OCI-LY7 (cell line): ENCODE measurements at regions not wholly inside any gene's neighbourhood (a gene's known extent, or its start where the extent isn't known, plus 50 kb on each side); places are given as distances from the start of the nearest gene placed in this dataset.

Experiments
- BruUV-seq: library from RNA; stranded (reverse); fragments of 400-500 nt; replicated peaks from 2 replicates; lab custom pipeline; 2021; lab: Mats Ljungman, UMichigan
- CTCF ChIA-PET: fragments of 300-600 bp; sonication (Branson Sonifier 250); formaldehyde crosslinking; loops from one replicate; lab custom pipeline; 2022; ENCODE audit warnings: antibody characterized with exemption; ENCODE audit not compliant: unreplicated experiment; lab: Charles Lee
- POLR2A ChIA-PET: fragments of 300-600 bp; sonication (Branson Sonifier 250); formaldehyde crosslinking; loops from one replicate; lab custom pipeline; 2022; ENCODE audit warnings: antibody characterized with exemption; lab: Charles Lee
- DNase-seq: peaks from one replicate; pipeline ENCODE4 v3.0.0-alpha.2; 2015; ENCODE audit warnings: low spot score
- H2AFZ ChIP-seq: fragments of 200-600 bp; sonication (generic), shearing (Covaris generic); 2 replicates; pipeline ENCODE4 v1.6.1; 2014; ENCODE audit warnings: mild to moderate bottlenecking, antibody characterized with exemption, low read length, moderate library complexity
- H3K27ac ChIP-seq: fragments of 200-600 bp; sonication (generic); 2 replicates; pipeline ENCODE4 v1.5.1; 2014; ENCODE audit warnings: mixed run types, low read depth, mild to moderate bottlenecking, moderate library complexity, low read length, inconsistent platforms; ENCODE audit not compliant: poor library complexity, severe bottlenecking
- H3K36me3 ChIP-seq: fragments of 200-600 bp; sonication (generic); 2 replicates; pipeline ENCODE4 v1.6.1; 2014; ENCODE audit warnings: mild to moderate bottlenecking, antibody characterized with exemption, low read length, moderate library complexity, mixed read lengths; ENCODE audit not compliant: insufficient read depth
- H3K4me1 ChIP-seq: fragments of 200-600 bp; sonication (generic); 2 replicates; pipeline ENCODE4 v1.5.1; 2014; ENCODE audit warnings: mild to moderate bottlenecking, low read length; ENCODE audit not compliant: insufficient read depth, poor library complexity, severe bottlenecking
- H3K4me2 ChIP-seq: fragments of 200-600 bp; sonication (generic); 2 replicates; pipeline ENCODE4 v1.6.1; 2014; ENCODE audit warnings: mild to moderate bottlenecking, low read length
- H3K4me3 ChIP-seq: fragments of 200-600 bp; sonication (generic); 2 replicates; pipeline ENCODE4 v1.5.1; 2014; ENCODE audit warnings: mild to moderate bottlenecking, low read depth, low read length; ENCODE audit not compliant: poor library complexity, severe bottlenecking
- H3K79me2 ChIP-seq: fragments of 200-600 bp; sonication (generic); 2 replicates; pipeline ENCODE4 v1.6.1; 2016; ENCODE audit warnings: low read depth, mild to moderate bottlenecking, low read length, moderate library complexity, mixed read lengths; ENCODE audit not compliant: insufficient read depth
- H3K9me2 ChIP-seq: fragments of 200-600 bp; sonication (generic); 2 replicates; pipeline ENCODE4 v1.6.1; 2016; ENCODE audit warnings: mild to moderate bottlenecking, low read length, mixed read lengths; ENCODE audit not compliant: insufficient read depth
- H3K9me3 ChIP-seq: fragments of 200-600 bp; sonication (generic); 2 replicates; pipeline ENCODE4 v1.6.1; 2014; ENCODE audit warnings: mild to moderate bottlenecking, mixed run types, low read length, mixed read lengths
- H4K20me1 ChIP-seq: fragments of 200-600 bp; sonication (generic); 2 replicates; pipeline ENCODE4 v1.6.1; 2014; ENCODE audit warnings: mild to moderate bottlenecking, antibody characterized with exemption, low read length, moderate library complexity, mixed read lengths; ENCODE audit not compliant: insufficient read depth
- EZH2phosphoT487 ChIP-seq: fragments of 200-600 bp; sonication (generic); IDR thresholded peaks from 2 replicates; pipeline ENCODE4 v1.6.1; 2018; ENCODE audit warnings: low read depth, borderline replicate concordance, mild to moderate bottlenecking, mixed run types, antibody characterized with exemption, low read length, moderate library complexity, mixed read lengths
- intact Hi-C: fragments of 100-400 bp; cut with micrococcal nuclease; formaldehyde crosslinking; loops from one replicate; pipeline ENCODE4 v1.10.0; 2022; ENCODE audit not compliant: unreplicated experiment
- TF ChIP-seq, protein P1 (sequence below): fragments of 200-600 bp; sonication (generic); conservative IDR thresholded peaks from 2 replicates; pipeline ENCODE4 v1.5.1; 2014; ENCODE audit warnings: mild to moderate bottlenecking, antibody characterized with exemption, low read length, moderate library complexity, mixed read lengths

DNA sequence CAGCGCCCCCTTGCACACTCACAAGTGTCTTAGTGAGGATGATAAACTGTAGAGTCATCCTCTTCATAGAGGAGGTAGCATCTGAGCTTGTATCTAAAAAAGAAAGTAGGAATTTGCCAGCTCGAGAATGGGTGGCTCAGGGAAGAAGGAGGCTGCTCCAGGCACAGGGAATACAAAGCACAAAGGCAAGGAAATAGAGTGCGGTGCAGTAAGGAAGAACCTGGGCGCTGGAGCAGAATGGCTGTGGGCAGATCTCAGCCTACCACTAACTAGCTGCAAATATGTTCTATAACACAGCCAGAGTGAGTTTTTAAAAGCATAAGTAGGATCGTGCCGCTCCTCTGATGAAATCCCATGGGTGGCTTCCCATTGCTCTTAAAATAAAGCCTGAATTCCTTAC, 61.6 kb upstream of the MAPK10 start:
- Histone ChIP-seq H3K4me1 (no peaks in the 10 kb centered on the region), H3K36me3 (no peaks in the 10 kb centered on the region), H2AFZ (no peak overlapping the region), H3K4me2 (no peak overlapping the region), H4K20me1 (no peaks in the 10 kb centered on the region), H3K27ac (no peak overlapping the region), H3K9me2 (no peaks in the 10 kb centered on the region), H3K4me3 (no peak overlapping the region), H3K9me3 (no peaks in the 10 kb centered on the region), H3K79me2 (no peaks in the 10 kb centered on the region)
- intact Hi-C loops, result no loop called here
- ChIA-PET CTCF (interaction anchor here (0.6 kb wide), 1 partner anchor 587 kb away, joined by 3 read pairs; no protein-coding TSS in a partner anchor), POLR2A (interaction anchor here (0.7 kb wide), 1 partner anchor 59 kb away, joined by 3 read pairs; no protein-coding TSS in a partner anchor)
- DNase-seq, result no peak
- TF ChIP-seq EZH2phosphoT487, result no peak
- TF ChIP-seq, protein P1, sequence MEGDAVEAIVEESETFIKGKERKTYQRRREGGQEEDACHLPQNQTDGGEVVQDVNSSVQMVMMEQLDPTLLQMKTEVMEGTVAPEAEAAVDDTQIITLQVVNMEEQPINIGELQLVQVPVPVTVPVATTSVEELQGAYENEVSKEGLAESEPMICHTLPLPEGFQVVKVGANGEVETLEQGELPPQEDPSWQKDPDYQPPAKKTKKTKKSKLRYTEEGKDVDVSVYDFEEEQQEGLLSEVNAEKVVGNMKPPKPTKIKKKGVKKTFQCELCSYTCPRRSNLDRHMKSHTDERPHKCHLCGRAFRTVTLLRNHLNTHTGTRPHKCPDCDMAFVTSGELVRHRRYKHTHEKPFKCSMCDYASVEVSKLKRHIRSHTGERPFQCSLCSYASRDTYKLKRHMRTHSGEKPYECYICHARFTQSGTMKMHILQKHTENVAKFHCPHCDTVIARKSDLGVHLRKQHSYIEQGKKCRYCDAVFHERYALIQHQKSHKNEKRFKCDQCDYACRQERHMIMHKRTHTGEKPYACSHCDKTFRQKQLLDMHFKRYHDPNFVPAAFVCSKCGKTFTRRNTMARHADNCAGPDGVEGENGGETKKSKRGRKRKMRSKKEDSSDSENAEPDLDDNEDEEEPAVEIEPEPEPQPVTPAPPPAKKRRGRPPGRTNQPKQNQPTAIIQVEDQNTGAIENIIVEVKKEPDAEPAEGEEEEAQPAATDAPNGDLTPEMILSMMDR, result no peak
- no TSS peak for BruUV-seq

DNA sequence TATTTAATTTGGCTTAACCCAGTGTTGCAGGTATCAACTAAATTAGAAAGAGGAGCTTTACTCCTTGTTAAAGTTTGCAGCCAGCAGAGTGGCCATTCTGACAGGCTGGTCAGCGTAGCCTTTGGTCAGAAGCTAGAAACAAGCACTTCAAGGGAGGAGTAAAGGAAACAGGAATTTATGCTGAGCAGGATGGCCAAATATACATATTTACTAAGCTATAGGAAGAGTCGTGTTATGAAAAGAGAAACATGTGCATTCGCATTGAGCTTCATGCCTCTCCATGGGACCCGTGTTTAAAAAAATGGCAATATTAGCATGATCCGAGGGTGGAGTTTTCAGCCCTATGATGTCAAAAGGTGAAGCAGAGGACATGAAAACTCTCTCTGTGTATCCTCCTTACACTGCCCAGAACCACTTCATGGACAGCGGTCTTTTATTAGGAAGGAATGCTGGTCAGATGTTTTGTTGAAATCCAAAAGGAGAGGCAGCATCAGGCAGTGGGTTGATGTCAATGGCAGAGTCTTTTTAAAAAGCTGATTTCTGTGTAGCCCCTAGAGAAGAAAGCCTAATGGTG, 71.8 kb upstream of the MAPK10 start:
- ChIA-PET CTCF (no interaction called here), POLR2A (interaction anchor here (0.7 to 2.1 kb wide), 4 partner anchors 12 to 131 kb away, joined by 3 to 7 read pairs (median 3); no protein-coding TSS in a partner anchor)
- intact Hi-C loops, result no loop called here
- BruUV-seq, result no TSS peak
- no peak overlapping the region for H3K4me2 ChIP-seq
- DNase-seq, result no peak
- H3K79me2 ChIP-seq, result no peaks in the 10 kb centered on the region
- H3K36me3 ChIP-seq, result no peaks in the 10 kb centered on the region
- H3K9me3 ChIP-seq, result no peaks in the 10 kb centered on the region
- no peak overlapping the region for H3K27ac ChIP-seq
- no peak for TF ChIP-seq EZH2phosphoT487
- TF ChIP-seq, protein P1, result no peak
- H3K4me1 ChIP-seq, result no peaks in the 10 kb centered on the region
- no peaks in the 10 kb centered on the region for H3K9me2 ChIP-seq
- no peak overlapping the region for H2AFZ ChIP-seq
- no peaks in the 10 kb centered on the region for H4K20me1 ChIP-seq
- no peak overlapping the region for H3K4me3 ChIP-seq

DNA sequence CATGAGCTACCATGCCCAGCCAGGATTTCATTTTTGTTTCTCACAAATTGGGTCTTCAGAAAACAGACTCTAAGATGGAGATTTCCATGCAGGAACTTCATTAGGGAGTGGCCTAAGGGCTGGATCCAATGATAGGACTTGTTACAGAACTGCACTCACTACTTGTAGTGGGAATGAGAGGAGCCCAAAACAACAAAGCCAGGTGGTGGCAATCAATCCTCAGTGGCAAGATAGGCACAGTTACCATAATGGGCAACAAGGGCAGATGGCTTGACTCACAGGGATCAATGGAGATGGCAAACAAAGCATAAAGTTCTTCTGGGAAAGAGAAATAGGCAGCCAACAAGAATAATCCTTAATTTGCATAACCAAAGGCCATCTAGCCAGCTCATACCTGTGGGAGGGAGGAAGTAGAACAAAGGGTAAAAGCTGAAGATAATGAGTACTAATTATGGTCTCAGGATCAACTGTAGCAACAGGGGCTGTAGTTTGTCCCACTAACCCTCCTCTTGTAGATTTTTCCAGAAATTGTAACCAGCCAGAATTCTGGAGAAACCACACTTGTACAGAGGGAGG, 72.8 kb upstream of the MAPK10 start:
- Histone ChIP-seq H2AFZ (no peak overlapping the region), H3K27ac (no peak overlapping the region), H3K79me2 (no peaks in the 10 kb centered on the region), H3K9me2 (no peaks in the 10 kb centered on the region), H3K4me2 (no peak overlapping the region), H3K36me3 (no peaks in the 10 kb centered on the region), H3K4me1 (no peaks in the 10 kb centered on the region), H3K9me3 (no peaks in the 10 kb centered on the region), H3K4me3 (no peak overlapping the region), H4K20me1 (no peaks in the 10 kb centered on the region)
- POLR2A ChIA-PET, result interaction anchor here (0.5 to 2.1 kb wide), 6 partner anchors 13 to 742 kb away, joined by 3 to 7 read pairs (median 4); no protein-coding TSS in a partner anchor
- DNase-seq, result no peak
- CTCF ChIA-PET, result no interaction called here
- intact Hi-C loops, result no loop called here
- no TSS peak for BruUV-seq
- TF ChIP-seq, protein P1, result no peak
- TF ChIP-seq EZH2phosphoT487, result no peak
